Mesenchymal stem cell (in vitro differentiated cells and primary cell): ENCODE measurements at regions not wholly inside any gene's neighbourhood (a gene's known extent, or its start where the extent isn't known, plus 50 kb on each side); places are given as distances from the start of the nearest gene placed in this dataset.
"Not testable (repeated sequence)": the region's sequence is repeated elsewhere in the genome, so short reads cannot be mapped to it uniquely, and the experiment has no call there.

Experiments used
- DNase-seq: peaks from one replicate; pipeline ENCODE4 v3.0.0-alpha.2; 2013
- H2AFZ ChIP-seq: one replicate; pipeline ENCODE4 v1.6.1; 2013; ENCODE audit warnings: low read depth, mild to moderate bottlenecking, control low read depth, inconsistent platforms, low read length, moderate library complexity
- H2AK5ac ChIP-seq: 2 replicates; pipeline ENCODE4 v1.6.1; 2013; ENCODE audit warnings: low read length, moderate library complexity, mild to moderate bottlenecking, inconsistent platforms; ENCODE audit not compliant: severe bottlenecking
- H2BK120ac ChIP-seq: one replicate; pipeline ENCODE4 v1.6.1; 2013; ENCODE audit warnings: low read depth, mild to moderate bottlenecking, inconsistent platforms, low read length, moderate library complexity
- H2BK12ac ChIP-seq, 2 experiments: one replicate each; pipeline ENCODE4 v1.6.1; 2013; ENCODE audit warnings: inconsistent platforms in 2 of 2, low read length in 2 of 2, mild to moderate bottlenecking in 2 of 2, moderate library complexity in 2 of 2, control low read depth in 1 of 2
- H2BK15ac ChIP-seq: one replicate; pipeline ENCODE4 v1.6.1; 2013; ENCODE audit warnings: mild to moderate bottlenecking, low read depth, inconsistent platforms; ENCODE audit not compliant: poor library complexity, severe bottlenecking
- H2BK5ac ChIP-seq: 2 replicates; pipeline ENCODE4 v1.6.1; 2013; ENCODE audit warnings: low read depth, mild to moderate bottlenecking, low read length, control low read depth, inconsistent platforms; ENCODE audit not compliant: poor library complexity, severe bottlenecking
- H3K14ac ChIP-seq, 2 experiments: one replicate each; pipeline ENCODE4 v1.6.1; 2013; ENCODE audit warnings: inconsistent platforms in 2 of 2, low read length in 2 of 2, control low read depth in 1 of 2, mild to moderate bottlenecking in 1 of 2, moderate library complexity in 1 of 2
- H3K18ac ChIP-seq, 2 experiments: one replicate each; pipeline ENCODE4 v1.6.1; 2013; ENCODE audit warnings: inconsistent platforms in 2 of 2, low read length in 2 of 2, control low read depth in 1 of 2, low read depth in 1 of 2, mild to moderate bottlenecking in 1 of 2
- H3K23ac ChIP-seq, 2 experiments: one replicate each; pipeline ENCODE4 v1.6.1; 2013; ENCODE audit warnings: inconsistent platforms in 2 of 2, low read length in 2 of 2, mild to moderate bottlenecking in 2 of 2, moderate library complexity in 2 of 2, control low read depth in 1 of 2
- H3K27ac ChIP-seq: 2 replicates; pipeline ENCODE4 v1.5.1; 2013; ENCODE audit warnings: mild to moderate bottlenecking, moderate library complexity, low read length, control low read depth, inconsistent platforms; ENCODE audit not compliant: poor library complexity, severe bottlenecking
- H3K27me3 ChIP-seq, 2 experiments: 2 replicates each; pipeline versions ENCODE4 v1.6.1 to v1.7.0; 2013; ENCODE audit warnings: low read length in 2 of 2, mild to moderate bottlenecking in 2 of 2, moderate library complexity in 2 of 2, control low read depth in 1 of 2, inconsistent platforms in 1 of 2; ENCODE audit not compliant: control insufficient read depth in 1 of 2, insufficient read depth in 1 of 2
- H3K36me3 ChIP-seq, 2 experiments: 2 replicates each; pipeline versions ENCODE4 v1.6.1 to v1.7.0; 2013; ENCODE audit warnings: low read length in 2 of 2, control low read depth in 1 of 2, inconsistent platforms in 1 of 2, low read depth in 1 of 2, mild to moderate bottlenecking in 1 of 2; ENCODE audit not compliant: insufficient read depth in 2 of 2, control insufficient read depth in 1 of 2
- H3K4ac ChIP-seq, 2 experiments: one replicate each; pipeline ENCODE4 v1.6.1; 2013; ENCODE audit warnings: inconsistent platforms in 2 of 2, low read length in 2 of 2, mild to moderate bottlenecking in 2 of 2, moderate library complexity in 2 of 2, control low read depth in 1 of 2, low read depth in 1 of 2
- H3K4me1 ChIP-seq: 2 replicates; pipeline ENCODE4 v1.6.1; 2013; ENCODE audit warnings: low read depth, low read length, control low read depth; ENCODE audit not compliant: control insufficient read depth, insufficient read depth
- H3K4me2 ChIP-seq: 2 replicates; pipeline ENCODE4 v1.6.1; 2013; ENCODE audit warnings: low read length, mild to moderate bottlenecking, inconsistent platforms; ENCODE audit not compliant: poor library complexity, severe bottlenecking
- H3K4me3 ChIP-seq, 2 experiments: 2 replicates each; pipeline versions ENCODE4 v1.5.1 to v1.7.0; 2013; ENCODE audit warnings: low read length in 2 of 2, mild to moderate bottlenecking in 2 of 2, control low read depth in 1 of 2, low read depth in 1 of 2; ENCODE audit not compliant: insufficient read depth in 1 of 2
- H3K79me1 ChIP-seq: replicated peaks from 2 replicates; pipeline ENCODE4 v1.6.1; 2013; ENCODE audit warnings: mild to moderate bottlenecking, control low read depth, low read length, inconsistent platforms; ENCODE audit not compliant: poor library complexity, severe bottlenecking
- H3K9ac ChIP-seq: 2 replicates; pipeline ENCODE4 v1.7.0; 2013; ENCODE audit warnings: mild to moderate bottlenecking, low read length, moderate library complexity
- H3K9me3 ChIP-seq: 2 replicates; pipeline ENCODE4 v1.7.0; 2013; ENCODE audit warnings: mild to moderate bottlenecking, low read length; ENCODE audit not compliant: control insufficient read depth
- H4K8ac ChIP-seq: one replicate; pipeline ENCODE4 v1.6.1; 2013; ENCODE audit warnings: inconsistent platforms, mild to moderate bottlenecking, low read length, moderate library complexity
- H4K91ac ChIP-seq: one replicate; pipeline ENCODE4 v1.6.1; 2013; ENCODE audit warnings: mild to moderate bottlenecking, low read length, inconsistent platforms
- WGBS: methylation state at CpG from one replicate; pipeline ENCODE4 v1.1.7; 2013; ENCODE audit warnings: mixed read lengths; 5-methylcytosine and 5-hydroxymethylcytosine counted together

GRCh38 chr4:138334346-138335016, 92.3 kb upstream of the SLC7A11 start:
- no peaks in the 10 kb centered on the region for H3K36me3 ChIP-seq
- H4K8ac ChIP-seq: no peak overlapping the region
- no peak overlapping the region for H4K91ac ChIP-seq
- no peak overlapping the region for H3K9ac ChIP-seq
- no peak overlapping the region for H3K14ac ChIP-seq
- no peak overlapping the region for H2AFZ ChIP-seq
- no peak overlapping the region for H3K27ac ChIP-seq
- WGBS: 93% methylated on average over 8 of the region's 9 CpGs
- no peak overlapping the region for H2AK5ac ChIP-seq
- no peak overlapping the region for H2BK15ac ChIP-seq
- no peak overlapping the region for H3K4me3 ChIP-seq
- H3K4me2 ChIP-seq: no peak overlapping the region
- H2BK5ac ChIP-seq: no peak overlapping the region
- no peak overlapping the region for H3K18ac ChIP-seq
- H3K4ac ChIP-seq: no peak overlapping the region
- no peak overlapping the region for H2BK12ac ChIP-seq
- no peak overlapping the region for H3K23ac ChIP-seq
- H3K9me3 ChIP-seq: no peaks in the 10 kb centered on the region
- no peak for DNase-seq
- no peaks in the 10 kb centered on the region for H3K79me1 ChIP-seq
- H2BK120ac ChIP-seq: no peak overlapping the region
- H3K4me1 ChIP-seq: no peaks in the 10 kb centered on the region
- H3K27me3 ChIP-seq: no peaks in the 10 kb centered on the region

GRCh38 chr4:138332415-138332814, 90.3 kb upstream of the SLC7A11 start:
- H2BK5ac ChIP-seq, H3K4me2 ChIP-seq, H3K79me1 ChIP-seq, H3K27ac ChIP-seq, H3K36me3 ChIP-seq, H2BK12ac ChIP-seq, H3K4ac ChIP-seq, DNase-seq, H3K23ac ChIP-seq, H3K9ac ChIP-seq, H2BK15ac ChIP-seq, H3K14ac ChIP-seq, H3K4me3 ChIP-seq, H4K8ac ChIP-seq, H3K27me3 ChIP-seq, H2AK5ac ChIP-seq, H3K4me1 ChIP-seq, H2BK120ac ChIP-seq, H3K18ac ChIP-seq, H3K9me3 ChIP-seq, H2AFZ ChIP-seq, H4K91ac ChIP-seq: not testable (repeated sequence)
- WGBS: 89% methylated on average over 1 of the region's 1 CpG

GRCh38 chr4:138330531-138330930, 88.4 kb upstream of the SLC7A11 start:
- WGBS: 57% methylated on average over 1 of the region's 2 CpGs
- no peaks in the 10 kb centered on the region for H3K36me3 ChIP-seq

GRCh38 chr4:138329506-138330070, 87.4 kb upstream of the SLC7A11 start:
- H4K8ac ChIP-seq: no peak overlapping the region
- H3K4ac ChIP-seq: no peak overlapping the region
- 89% methylated on average over 6 of the region's 6 CpGs for WGBS
- no peaks in the 10 kb centered on the region for H3K79me1 ChIP-seq
- H3K4me2 ChIP-seq: no peak overlapping the region
- H3K14ac ChIP-seq: no peak overlapping the region
- no peaks in the 10 kb centered on the region for H3K36me3 ChIP-seq
- no peak overlapping the region for H3K18ac ChIP-seq
- H2AFZ ChIP-seq: no peak overlapping the region
- no peak overlapping the region for H3K4me3 ChIP-seq
- no peak overlapping the region for H3K27ac ChIP-seq
- no peak overlapping the region for H2BK15ac ChIP-seq
- no peak overlapping the region for H2BK12ac ChIP-seq
- H3K27me3 ChIP-seq: no peaks in the 10 kb centered on the region
- H3K9ac ChIP-seq: no peak overlapping the region
- H2AK5ac ChIP-seq: no peak overlapping the region
- no peaks in the 10 kb centered on the region for H3K9me3 ChIP-seq
- no peaks in the 10 kb centered on the region for H3K4me1 ChIP-seq
- DNase-seq: no peak
- no peak overlapping the region for H2BK5ac ChIP-seq
- no peak overlapping the region for H4K91ac ChIP-seq
- H2BK120ac ChIP-seq: no peak overlapping the region
- H3K23ac ChIP-seq: no peak overlapping the region

More at GRCh38 chr4:138330531-138330930, 88.4 kb upstream of the SLC7A11 start:
- H3K23ac ChIP-seq: no peak overlapping the region
- no peaks in the 10 kb centered on the region for H3K27me3 ChIP-seq
- no peak overlapping the region for H3K4me3 ChIP-seq
- H3K79me1 ChIP-seq: no peaks in the 10 kb centered on the region
- H3K14ac ChIP-seq: no peak overlapping the region
- H2BK12ac ChIP-seq: no peak overlapping the region
- H2BK15ac ChIP-seq: no peak overlapping the region
- no peak overlapping the region for H3K4ac ChIP-seq
- no peak overlapping the region for H2BK5ac ChIP-seq
- H4K91ac ChIP-seq: no peak overlapping the region
- no peak overlapping the region for H3K9ac ChIP-seq
- no peak overlapping the region for H2AK5ac ChIP-seq
- no peak overlapping the region for H3K27ac ChIP-seq
- H3K4me2 ChIP-seq: no peak overlapping the region
- H3K4me1 ChIP-seq: no peaks in the 10 kb centered on the region
- no peaks in the 10 kb centered on the region for H3K9me3 ChIP-seq
- H4K8ac ChIP-seq: no peak overlapping the region
- H2AFZ ChIP-seq: no peak overlapping the region
- DNase-seq: peak; percentile 30
- H3K18ac ChIP-seq: no peak overlapping the region
- no peak overlapping the region for H2BK120ac ChIP-seq
